ENCODE measurements at regions not wholly inside any gene's neighbourhood (a gene's known extent, or its start where the extent isn't known, plus 50 kb on each side); places are given as distances from the start of the nearest gene placed in this dataset.

DNA sequence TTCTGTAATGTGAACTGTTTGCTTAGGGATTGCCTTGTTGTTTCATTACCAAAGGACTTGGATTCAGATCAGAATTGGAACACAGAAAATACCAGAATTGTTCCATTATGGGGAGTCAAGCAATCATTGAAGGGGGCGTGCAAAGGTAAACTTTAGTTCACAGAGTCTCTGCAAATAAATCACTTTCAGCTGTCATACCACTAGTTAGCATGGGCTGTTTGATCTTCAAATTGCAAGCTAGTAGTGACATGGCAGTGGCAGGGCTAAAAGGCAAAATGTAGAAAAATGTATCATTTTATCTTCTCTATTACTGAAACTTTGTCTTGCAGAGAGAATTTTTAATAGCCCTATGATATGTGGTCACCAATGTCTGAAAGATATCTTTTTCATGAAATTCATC lies 483.2 kb upstream of the NRSN1 start:
- TF ChIP-seq USF2 (CRISPR knock-in tag; IDR thresholded peaks at IDR 0.05) (no peak), KAT7 (CRISPR knock-in tag; IDR thresholded peaks at IDR 0.05; ENCODE audit: borderline replicate concordance) (no peak), ZNF138 (CRISPR knock-in tag; conservative IDR thresholded peaks at IDR 0.05) (no peak), E2F5 (CRISPR knock-in tag; IDR thresholded peaks at IDR 0.05) (no peak), AFF4 (CRISPR knock-in tag; IDR thresholded peaks at IDR 0.05; ENCODE audit: borderline replicate concordance) (no peak), MAX (CRISPR knock-in tag; IDR thresholded peaks at IDR 0.05) (no peak), TCF7 (CRISPR knock-in tag; IDR thresholded peaks at IDR 0.05; ENCODE audit: low read depth) (no peak), ZNF232 (CRISPR knock-in tag; IDR thresholded peaks at IDR 0.05) (no peak), ZNF317 (CRISPR knock-in tag; IDR thresholded peaks at IDR 0.05; ENCODE audit: borderline replicate concordance, low read depth) (no peak), GRHL2 (CRISPR knock-in tag; IDR thresholded peaks at IDR 0.05; ENCODE audit: insufficient replicate concordance, severe bottlenecking) (no peak)
- TF ChIP-seq, protein P1, sequence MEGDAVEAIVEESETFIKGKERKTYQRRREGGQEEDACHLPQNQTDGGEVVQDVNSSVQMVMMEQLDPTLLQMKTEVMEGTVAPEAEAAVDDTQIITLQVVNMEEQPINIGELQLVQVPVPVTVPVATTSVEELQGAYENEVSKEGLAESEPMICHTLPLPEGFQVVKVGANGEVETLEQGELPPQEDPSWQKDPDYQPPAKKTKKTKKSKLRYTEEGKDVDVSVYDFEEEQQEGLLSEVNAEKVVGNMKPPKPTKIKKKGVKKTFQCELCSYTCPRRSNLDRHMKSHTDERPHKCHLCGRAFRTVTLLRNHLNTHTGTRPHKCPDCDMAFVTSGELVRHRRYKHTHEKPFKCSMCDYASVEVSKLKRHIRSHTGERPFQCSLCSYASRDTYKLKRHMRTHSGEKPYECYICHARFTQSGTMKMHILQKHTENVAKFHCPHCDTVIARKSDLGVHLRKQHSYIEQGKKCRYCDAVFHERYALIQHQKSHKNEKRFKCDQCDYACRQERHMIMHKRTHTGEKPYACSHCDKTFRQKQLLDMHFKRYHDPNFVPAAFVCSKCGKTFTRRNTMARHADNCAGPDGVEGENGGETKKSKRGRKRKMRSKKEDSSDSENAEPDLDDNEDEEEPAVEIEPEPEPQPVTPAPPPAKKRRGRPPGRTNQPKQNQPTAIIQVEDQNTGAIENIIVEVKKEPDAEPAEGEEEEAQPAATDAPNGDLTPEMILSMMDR (IDR thresholded peaks at IDR 0.05), result no peak
- TF ChIP-seq, protein P2, sequence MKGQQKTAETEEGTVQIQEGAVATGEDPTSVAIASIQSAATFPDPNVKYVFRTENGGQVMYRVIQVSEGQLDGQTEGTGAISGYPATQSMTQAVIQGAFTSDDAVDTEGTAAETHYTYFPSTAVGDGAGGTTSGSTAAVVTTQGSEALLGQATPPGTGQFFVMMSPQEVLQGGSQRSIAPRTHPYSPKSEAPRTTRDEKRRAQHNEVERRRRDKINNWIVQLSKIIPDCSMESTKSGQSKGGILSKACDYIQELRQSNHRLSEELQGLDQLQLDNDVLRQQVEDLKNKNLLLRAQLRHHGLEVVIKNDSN (CRISPR knock-in tag; IDR thresholded peaks at IDR 0.05), result no peak
- TF ChIP-seq, protein P3, sequence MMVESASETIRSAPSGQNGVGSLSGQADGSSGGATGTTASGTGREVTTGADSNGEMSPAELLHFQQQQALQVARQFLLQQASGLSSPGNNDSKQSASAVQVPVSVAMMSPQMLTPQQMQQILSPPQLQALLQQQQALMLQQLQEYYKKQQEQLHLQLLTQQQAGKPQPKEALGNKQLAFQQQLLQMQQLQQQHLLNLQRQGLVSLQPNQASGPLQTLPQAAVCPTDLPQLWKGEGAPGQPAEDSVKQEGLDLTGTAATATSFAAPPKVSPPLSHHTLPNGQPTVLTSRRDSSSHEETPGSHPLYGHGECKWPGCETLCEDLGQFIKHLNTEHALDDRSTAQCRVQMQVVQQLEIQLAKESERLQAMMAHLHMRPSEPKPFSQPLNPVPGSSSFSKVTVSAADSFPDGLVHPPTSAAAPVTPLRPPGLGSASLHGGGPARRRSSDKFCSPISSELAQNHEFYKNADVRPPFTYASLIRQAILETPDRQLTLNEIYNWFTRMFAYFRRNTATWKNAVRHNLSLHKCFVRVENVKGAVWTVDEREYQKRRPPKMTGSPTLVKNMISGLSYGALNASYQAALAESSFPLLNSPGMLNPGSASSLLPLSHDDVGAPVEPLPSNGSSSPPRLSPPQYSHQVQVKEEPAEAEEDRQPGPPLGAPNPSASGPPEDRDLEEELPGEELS (CRISPR knock-in tag; IDR thresholded peaks at IDR 0.05), result no peak
- TF ChIP-seq, protein P4, sequence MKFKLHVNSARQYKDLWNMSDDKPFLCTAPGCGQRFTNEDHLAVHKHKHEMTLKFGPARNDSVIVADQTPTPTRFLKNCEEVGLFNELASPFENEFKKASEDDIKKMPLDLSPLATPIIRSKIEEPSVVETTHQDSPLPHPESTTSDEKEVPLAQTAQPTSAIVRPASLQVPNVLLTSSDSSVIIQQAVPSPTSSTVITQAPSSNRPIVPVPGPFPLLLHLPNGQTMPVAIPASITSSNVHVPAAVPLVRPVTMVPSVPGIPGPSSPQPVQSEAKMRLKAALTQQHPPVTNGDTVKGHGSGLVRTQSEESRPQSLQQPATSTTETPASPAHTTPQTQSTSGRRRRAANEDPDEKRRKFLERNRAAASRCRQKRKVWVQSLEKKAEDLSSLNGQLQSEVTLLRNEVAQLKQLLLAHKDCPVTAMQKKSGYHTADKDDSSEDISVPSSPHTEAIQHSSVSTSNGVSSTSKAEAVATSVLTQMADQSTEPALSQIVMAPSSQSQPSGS (CRISPR knock-in tag; IDR thresholded peaks at IDR 0.05; ENCODE audit: borderline replicate concordance, low read depth), result no peak
